Uterus (tissue), 3 donors: ENCODE measurements at regions not wholly inside any gene's neighbourhood (a gene's known extent, or its start where the extent isn't known, plus 50 kb on each side); places are given as distances from the start of the nearest gene placed in this dataset.

Experiments
- DNase-seq, 2 donors: peaks; one replicate each; pipeline ENCODE4 v3.0.0-alpha.2; 2019 to 2020
- H3K27ac ChIP-seq, 2 donors: fragments of 200-600 bp; sonication (generic); 1 replicate in 1 of 2; 2 replicates in 1 of 2; pipeline ENCODE4 v1.5.1; 2016 to 2018
- H3K27me3 ChIP-seq, 2 donors: fragments of 200-600 bp; sonication (generic); one replicate each; pipeline ENCODE4 v1.5.1; 2018 to 2019; ENCODE audit warnings: control low read depth in 1 of 2
- H3K36me3 ChIP-seq, 2 donors: fragments of 200-600 bp; sonication (generic); one replicate each; pipeline ENCODE4 v1.5.1; 2019; ENCODE audit warnings: control low read depth in 1 of 2
- H3K4me1 ChIP-seq, 2 donors: fragments of 200-600 bp; sonication (generic); one replicate each; pipeline ENCODE4 v1.5.1; 2018 to 2019; ENCODE audit warnings: control low read depth in 1 of 2
- H3K4me3 ChIP-seq, 2 donors: fragments of 200-600 bp; sonication (generic); 1 replicate in 1 of 2; 2 replicates in 1 of 2; pipeline ENCODE4 v1.5.1; 2018 to 2019; ENCODE audit warnings: mild to moderate bottlenecking in 1 of 2
- H3K9me3 ChIP-seq, 2 donors: fragments of 200-600 bp; sonication (generic); one replicate each; pipeline ENCODE4 v1.5.1; 2019; ENCODE audit warnings: control low read depth in 1 of 2
- POLR2A ChIP-seq, 2 donors: fragments of 450-650 bp; IDR thresholded peaks; one replicate each; pipeline ENCODE4 v1.6.1; 2016; ENCODE audit warnings: antibody characterized with exemption in 2 of 2, mild to moderate bottlenecking in 1 of 2, moderate library complexity in 1 of 2
- intact Hi-C: fragments of 100-400 bp; cut with DNase I; formaldehyde crosslinking; loops from one replicate; pipeline ENCODE4 v1.15.1; 2023; ENCODE audit warnings: low total_unique reads
- TF ChIP-seq, protein P1 (sequence below), 4 experiments: fragments of 200-600 bp in 2 of 4; fragments of 450-650 bp in 2 of 4; sonication (generic) in 2 of 4; IDR thresholded peaks; one replicate each; pipeline ENCODE4 v1.5.1; 2016 to 2019; ENCODE audit warnings: antibody characterized with exemption in 4 of 4, mild to moderate bottlenecking in 2 of 4, moderate library complexity in 1 of 4
- donor health status: DM: yes; HTN: yes; CAD: no.

- Histone ChIP-seq H3K36me3 (no peaks in the 10 kb centered on the region), H3K4me3 (no peak overlapping the region), H3K27me3 (no peaks in the 10 kb centered on the region), H3K27ac (no peak overlapping the region), H3K4me1 (no peaks in the 10 kb centered on the region), H3K9me3 (no peaks in the 10 kb centered on the region)
- intact Hi-C loops, result no loop called here
- DNase-seq, result no peak
- TF ChIP-seq POLR2A (IDR thresholded peaks at IDR 0.05), result no peak
- TF ChIP-seq, protein P1, sequence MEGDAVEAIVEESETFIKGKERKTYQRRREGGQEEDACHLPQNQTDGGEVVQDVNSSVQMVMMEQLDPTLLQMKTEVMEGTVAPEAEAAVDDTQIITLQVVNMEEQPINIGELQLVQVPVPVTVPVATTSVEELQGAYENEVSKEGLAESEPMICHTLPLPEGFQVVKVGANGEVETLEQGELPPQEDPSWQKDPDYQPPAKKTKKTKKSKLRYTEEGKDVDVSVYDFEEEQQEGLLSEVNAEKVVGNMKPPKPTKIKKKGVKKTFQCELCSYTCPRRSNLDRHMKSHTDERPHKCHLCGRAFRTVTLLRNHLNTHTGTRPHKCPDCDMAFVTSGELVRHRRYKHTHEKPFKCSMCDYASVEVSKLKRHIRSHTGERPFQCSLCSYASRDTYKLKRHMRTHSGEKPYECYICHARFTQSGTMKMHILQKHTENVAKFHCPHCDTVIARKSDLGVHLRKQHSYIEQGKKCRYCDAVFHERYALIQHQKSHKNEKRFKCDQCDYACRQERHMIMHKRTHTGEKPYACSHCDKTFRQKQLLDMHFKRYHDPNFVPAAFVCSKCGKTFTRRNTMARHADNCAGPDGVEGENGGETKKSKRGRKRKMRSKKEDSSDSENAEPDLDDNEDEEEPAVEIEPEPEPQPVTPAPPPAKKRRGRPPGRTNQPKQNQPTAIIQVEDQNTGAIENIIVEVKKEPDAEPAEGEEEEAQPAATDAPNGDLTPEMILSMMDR (IDR thresholded peaks at IDR 0.05), result no peak
These were observed 439.0 kb upstream of the STXBP6 start for GRCh38 chr14:25488961-25489360.

DNA sequence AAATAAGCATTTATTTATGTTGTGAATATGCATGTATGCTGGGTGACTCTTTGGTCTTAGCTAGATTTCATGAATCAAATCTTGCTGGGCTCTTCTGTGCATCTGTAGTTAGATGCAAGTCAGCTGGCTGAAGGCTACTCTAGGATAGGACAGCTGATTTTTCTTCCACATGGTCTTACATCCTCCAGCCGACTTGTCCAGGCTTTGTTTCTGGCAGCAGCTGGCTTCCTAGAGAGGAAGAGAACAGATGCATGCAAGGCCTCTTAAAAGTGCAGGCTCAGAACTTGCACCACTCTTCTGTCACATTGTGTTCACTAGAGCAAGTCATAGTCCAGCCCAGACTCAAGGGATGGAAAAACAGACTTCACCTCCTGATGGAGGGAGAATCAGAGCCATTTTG lies 435.4 kb upstream of the STXBP6 start:
- no peaks in the 10 kb centered on the region for H3K9me3 ChIP-seq
- H3K4me3 ChIP-seq, result no peak overlapping the region
- H3K36me3 ChIP-seq, result no peaks in the 10 kb centered on the region

DNA sequence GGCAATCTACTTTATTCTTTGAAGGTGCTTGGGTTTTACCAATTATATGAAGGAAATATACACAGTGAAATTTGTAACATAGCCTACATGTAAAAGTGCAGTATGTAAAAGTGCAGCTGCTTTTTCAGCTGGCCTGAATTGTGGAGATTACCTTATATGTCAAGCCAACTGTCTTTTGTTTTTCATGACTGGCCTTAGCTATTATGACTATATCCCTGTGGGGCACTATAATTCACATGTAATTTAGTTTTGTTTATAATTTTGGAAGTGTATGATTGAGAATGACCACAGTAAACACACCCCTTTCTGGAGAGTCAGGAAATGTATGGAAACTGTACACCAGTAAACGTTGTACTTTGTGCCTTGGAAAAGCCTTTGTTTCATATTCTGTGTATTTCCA lies 435.0 kb upstream of the STXBP6 start:
- Histone ChIP-seq H3K27ac (no peak overlapping the region), H3K27me3 (no peaks in the 10 kb centered on the region), H3K4me1 (no peaks in the 10 kb centered on the region), H3K9me3 (no peaks in the 10 kb centered on the region), H3K36me3 (no peaks in the 10 kb centered on the region), H3K4me3 (no peak overlapping the region)
- TF ChIP-seq, protein P1 (IDR thresholded peaks at IDR 0.05), result no peak
- TF ChIP-seq POLR2A (IDR thresholded peaks at IDR 0.05), result no peak
- DNase-seq, result no peak
- intact Hi-C loops, result no loop called here

More for the DNA sequence above, 435.4 kb upstream of the STXBP6 start:
- Histone ChIP-seq H3K4me1 (no peaks in the 10 kb centered on the region), H3K27ac (no peak overlapping the region), H3K27me3 (no peaks in the 10 kb centered on the region)
- TF ChIP-seq, protein P1 (IDR thresholded peaks at IDR 0.05), result no peak
- TF ChIP-seq POLR2A (IDR thresholded peaks at IDR 0.05), result no peak
- intact Hi-C loops, result no loop called here
- no peak for DNase-seq

DNA sequence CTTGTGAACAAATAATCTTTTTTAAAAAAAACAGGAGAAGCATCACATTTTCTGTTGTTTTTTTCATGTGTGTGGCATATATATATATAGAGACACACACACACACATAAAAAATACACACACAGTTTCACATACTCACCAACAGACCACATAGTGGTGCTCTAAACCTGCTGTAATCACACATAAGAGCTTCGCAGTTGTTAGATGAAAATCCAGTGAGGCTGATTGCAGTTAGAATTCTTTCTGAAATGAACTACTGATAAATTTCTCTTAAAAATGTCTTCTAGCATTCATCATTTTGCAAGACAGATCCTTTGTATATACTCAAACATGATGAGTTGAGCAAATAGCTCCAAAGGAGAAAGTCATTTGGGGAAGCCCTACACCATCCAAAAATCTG lies 434.3 kb upstream of the STXBP6 start:
- no peaks in the 10 kb centered on the region for H3K27me3 ChIP-seq
- no peaks in the 10 kb centered on the region for H3K4me1 ChIP-seq
- H3K9me3 ChIP-seq, result no peaks in the 10 kb centered on the region
- TF ChIP-seq POLR2A (IDR thresholded peaks at IDR 0.05), result no peak
- TF ChIP-seq, protein P1 (IDR thresholded peaks at IDR 0.05), result no peak
- DNase-seq, result no peak
- no peak overlapping the region for H3K27ac ChIP-seq
- no peaks in the 10 kb centered on the region for H3K36me3 ChIP-seq
- H3K4me3 ChIP-seq, result no peak overlapping the region
- intact Hi-C loops, result no loop called here

DNA sequence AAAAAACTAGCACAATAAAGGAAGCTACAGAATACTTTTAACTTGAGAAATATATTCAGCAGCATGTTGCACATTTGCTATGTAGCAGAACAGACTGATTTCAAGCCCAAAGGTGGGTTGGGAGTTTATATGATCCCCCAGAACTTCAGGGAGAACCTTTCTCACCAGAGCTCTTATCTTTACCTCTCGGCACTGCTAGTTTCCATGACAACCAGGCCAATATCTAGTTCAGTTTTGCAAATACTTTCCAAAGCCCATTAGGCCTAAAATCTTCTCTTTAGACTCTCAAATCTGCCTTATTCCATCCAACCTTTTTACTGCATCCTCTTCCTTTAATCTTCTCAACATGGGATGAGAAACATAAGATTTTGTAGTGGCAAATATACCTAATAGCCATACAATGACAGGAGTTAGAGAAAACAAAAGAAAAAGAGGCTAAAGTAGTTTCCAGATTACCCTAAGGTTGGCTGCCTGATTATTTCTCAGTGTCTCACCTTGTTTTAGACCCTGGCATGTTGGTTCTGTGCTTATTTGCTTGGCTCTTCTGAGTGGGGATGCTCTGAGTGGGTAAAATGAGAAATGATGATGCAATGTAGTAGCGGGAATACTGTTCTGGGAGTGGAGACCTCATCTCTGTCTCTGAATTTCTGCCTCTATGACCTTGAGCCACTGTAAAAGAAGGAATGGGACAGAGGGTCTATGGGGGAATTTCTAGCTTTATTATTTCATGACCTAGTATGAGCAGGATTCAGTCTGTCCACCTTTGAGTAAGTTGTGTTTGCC lies 427.6 kb upstream of the STXBP6 start:
- no peaks in the 10 kb centered on the region for H3K36me3 ChIP-seq

More for the DNA sequence above, 427.6 kb upstream of the STXBP6 start:
- no peaks in the 10 kb centered on the region for H3K9me3 ChIP-seq
- no peaks in the 10 kb centered on the region for H3K4me1 ChIP-seq
- no peaks in the 10 kb centered on the region for H3K27me3 ChIP-seq
- TF ChIP-seq, protein P1 (IDR thresholded peaks at IDR 0.05), result no peak
- no peak for TF ChIP-seq POLR2A (IDR thresholded peaks at IDR 0.05)
- H3K4me3 ChIP-seq, result no peak overlapping the region
- intact Hi-C loops, result no loop called here
- DNase-seq, result no peak
- no peak overlapping the region for H3K27ac ChIP-seq
